GM12878 (cell line): ENCODE measurements at regions not wholly inside any gene's neighbourhood (a gene's known extent, or its start where the extent isn't known, plus 50 kb on each side); places are given as distances from the start of the nearest gene placed in this dataset.

Experiments used
- ATAC-seq: fragments of 200-7000 bp; cut with Tn5 transposase; 3 replicates; pipeline ENCODE4 v1.9.1; 2020; ENCODE audit warnings: mild to moderate bottlenecking, moderate library complexity
- BruUV-seq: library from RNA; stranded (reverse); fragments of 400-500 nt; replicated peaks from 2 replicates; lab custom pipeline; 2021; lab: Mats Ljungman, UMichigan
- CTCF ChIA-PET: fragments of 300-600 bp; sonication (Branson Sonifier 250); formaldehyde crosslinking; extraction: SDS; loops from one replicate; lab custom pipeline; 2021; ENCODE audit warnings: inconsistent platforms; lab: Yijun Ruan, JAX
- POLR2A ChIA-PET: fragments of 350-600 bp; formaldehyde crosslinking; extraction: SDS; loops from one replicate; lab custom pipeline; 2021; ENCODE audit warnings: inconsistent platforms; lab: Charles Lee
- RAD21 ChIA-PET: fragments of 300-600 bp; sonication (Branson Sonifier 250); formaldehyde crosslinking; loops from one replicate; lab custom pipeline; 2023; ENCODE audit warnings: antibody characterized with exemption; ENCODE audit not compliant: unreplicated experiment; lab: Charles Lee
- SMC1A ChIA-PET: fragments of 300-600 bp; sonication (Branson Sonifier 250); formaldehyde crosslinking; loops from one replicate; lab custom pipeline; 2023; ENCODE audit not compliant: unreplicated experiment, uncharacterized antibody; lab: Charles Lee
- DNase-seq: peaks from one replicate; pipeline ENCODE4 v3.0.0-alpha.2; 2011; ENCODE audit warnings: low read depth, low spot score
- FAIRE-seq: peaks from 3 replicates; lab custom pipeline; 2011; peaks lifted over from hg19 to GRCh38; lab: Jason Lieb, UNC
- H2AFZ ChIP-seq: 2 replicates; pipeline ENCODE4 v1.6.0; 2011; ENCODE audit warnings: low read depth, low read length, control low read depth; ENCODE audit not compliant: control insufficient read depth
- H3K27ac ChIP-seq: 2 replicates; pipeline ENCODE4 v1.5.1; 2011; ENCODE audit warnings: control low read depth; ENCODE audit not compliant: control insufficient read depth, insufficient read depth
- H3K27me3 ChIP-seq, 2 experiments: replicated peaks in 1 of 2; 2 replicates each; pipeline versions ENCODE4 v1.6.0 to v1.6.1; 2011; ENCODE audit warnings: low read length in 1 of 2; ENCODE audit not compliant: control insufficient read depth in 2 of 2, insufficient read depth in 2 of 2
- H3K36me3 ChIP-seq, 2 experiments: 2 replicates each; pipeline ENCODE4 v1.5.1; 2011; ENCODE audit warnings: low read length in 1 of 2; ENCODE audit not compliant: control insufficient read depth in 2 of 2, insufficient read depth in 2 of 2
- H3K4me1 ChIP-seq: 2 replicates; pipeline ENCODE4 v1.6.1; 2011; ENCODE audit warnings: mild to moderate bottlenecking, low read length, moderate library complexity, mixed read lengths; ENCODE audit not compliant: control insufficient read depth, insufficient read depth
- H3K4me2 ChIP-seq: 2 replicates; pipeline ENCODE4 v1.6.0; 2011; ENCODE audit warnings: control low read depth; ENCODE audit not compliant: control insufficient read depth, insufficient read depth
- H3K4me3 ChIP-seq: fragments of 200-600 bp; sonication (generic); 2 replicates; pipeline ENCODE4 v1.5.1; 2016
- H3K79me2 ChIP-seq: 2 replicates; pipeline ENCODE4 v1.6.0; 2011; ENCODE audit warnings: low read length; ENCODE audit not compliant: control insufficient read depth, insufficient read depth
- H3K9ac ChIP-seq: 2 replicates; pipeline ENCODE4 v1.8.0; 2011; ENCODE audit warnings: low read length, control low read depth, mixed read lengths; ENCODE audit not compliant: control insufficient read depth, insufficient read depth
- H3K9me3 ChIP-seq: replicated peaks from 3 replicates; pipeline ENCODE4 v1.5.1; 2011; ENCODE audit warnings: mild to moderate bottlenecking, low read length; ENCODE audit not compliant: control insufficient read depth, insufficient read depth
- H4K20me1 ChIP-seq: 2 replicates; pipeline ENCODE4 v1.6.0; 2011; ENCODE audit not compliant: control insufficient read depth, insufficient read depth
- CUX1 ChIP-seq: IDR thresholded peaks from 2 replicates; pipeline ENCODE4 v1.6.1; 2012; ENCODE audit warnings: improper control_type of control experiment, low read depth, low read length; ENCODE audit not compliant: insufficient replicate concordance
- KDM1A ChIP-seq: fragments of 200-600 bp; sonication (generic); IDR thresholded peaks from 2 replicates; pipeline ENCODE4 v1.6.1; 2016; ENCODE audit warnings: borderline replicate concordance
- WGBS: methylation state at CpG from one replicate; pipeline ENCODE4 v1.1.6; 2016; ENCODE audit warnings: low lambda C conversion rate; ENCODE audit not compliant: insufficient replicate concordance, insufficient coverage; ENCODE audit errors: missing lambda C conversion rate; 5-methylcytosine and 5-hydroxymethylcytosine counted together
- in situ Hi-C: fragments of 300-500 bp; cut with MboI; formaldehyde crosslinking; loops from 9 replicates; pipeline ENCODE4 v1.14.3; 2018; ENCODE audit warnings: mixed read lengths
- intact Hi-C: fragments of 100-400 bp; cut with micrococcal nuclease; formaldehyde crosslinking; loops from one replicate; pipeline ENCODE4 v1.14.2; 2022; ENCODE audit not compliant: unreplicated experiment

- Histone ChIP-seq H3K9me3 (no peaks in the 10 kb centered on the region), H2AFZ (no peak overlapping the region), H3K79me2 (no peaks in the 10 kb centered on the region), H4K20me1 (no peaks in the 10 kb centered on the region), H3K4me2 (no peak overlapping the region), H3K4me1 (no peaks in the 10 kb centered on the region), H3K27me3 (no peaks in the 10 kb centered on the region), H3K4me3 (no peak overlapping the region), H3K27ac (no peak overlapping the region), H3K9ac (no peak overlapping the region), H3K36me3 (no peaks in the 10 kb centered on the region)
- BruUV-seq, result no TSS peak
- DNase-seq (no peak), FAIRE-seq (no peak), ATAC-seq (no peak)
- TF ChIP-seq KDM1A, result no peak
- no peak for TF ChIP-seq CUX1
- ChIA-PET RAD21 (no interaction called here), POLR2A (no interaction called here), CTCF (interaction anchor here (1.1 kb wide), 1 partner anchor 624 kb away, joined by 3 read pairs; no protein-coding TSS in a partner anchor), SMC1A (no interaction called here)
- in situ Hi-C loops (no loop called here), intact Hi-C loops (no loop called here)
- WGBS, result 70% methylated on average over 2 of the region's 2 CpGs
These were observed 596.7 kb downstream of the SATB2 start for GRCh38 chr2:198861080-198861479.
